ENCODE measurements at regions not wholly inside any gene's neighbourhood (a gene's known extent, or its start where the extent isn't known, plus 50 kb on each side); places are given as distances from the start of the nearest gene placed in this dataset.

GRCh38 chr4:45030059-45030458 lies 303.7 kb upstream of the GNPDA2 start:
- Mint-ChIP-seq H3K27ac (no peak overlapping the region), H3K36me3 (ENCODE audit: low read depth) (no peaks in the 10 kb centered on the region), H3K9me3 (peaks cover 20% of the 10 kb centered on the region), H3K4me1 (ENCODE audit: low read depth) (no peaks in the 10 kb centered on the region), H3K4me3 (ENCODE audit: low read depth) (no peak overlapping the region), H3K27me3 (ENCODE audit: low read depth) (no peaks in the 10 kb centered on the region)
- no peak for DNase-seq (ENCODE audit: low spot score)
- intact Hi-C loops (cut with micrococcal nuclease), result no loop called here

DNA sequence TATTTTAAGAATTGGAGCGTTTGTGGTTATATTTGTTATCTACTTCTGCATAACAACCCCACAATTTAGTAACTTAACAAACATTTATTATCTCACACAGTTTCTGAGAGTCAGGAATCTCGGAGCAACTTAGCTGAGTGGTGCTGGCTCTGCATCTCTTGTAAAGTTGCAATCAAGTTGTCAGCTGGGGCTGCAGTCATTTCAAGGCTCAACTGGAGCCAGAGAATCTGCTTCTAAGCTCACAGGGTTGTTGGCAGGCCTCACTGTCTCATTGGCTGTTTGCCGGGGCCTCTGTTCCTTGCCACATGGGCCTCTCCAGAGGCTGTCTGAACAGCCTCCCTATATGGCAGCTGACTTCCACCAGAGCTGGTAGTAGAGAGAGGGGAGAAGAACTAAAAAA lies 281.2 kb upstream of the GNPDA2 start:
- Mint-ChIP-seq H3K27me3 (ENCODE audit: low read depth) (no peaks in the 10 kb centered on the region), H3K4me1 (ENCODE audit: low read depth) (no peaks in the 10 kb centered on the region), H3K4me3 (ENCODE audit: low read depth) (no peak overlapping the region), H3K27ac (no peak overlapping the region), H3K9me3 (peaks cover 7% of the 10 kb centered on the region), H3K36me3 (ENCODE audit: low read depth) (no peaks in the 10 kb centered on the region)
- intact Hi-C loops (cut with micrococcal nuclease), result no loop called here
- no peak for DNase-seq (ENCODE audit: low spot score)

DNA sequence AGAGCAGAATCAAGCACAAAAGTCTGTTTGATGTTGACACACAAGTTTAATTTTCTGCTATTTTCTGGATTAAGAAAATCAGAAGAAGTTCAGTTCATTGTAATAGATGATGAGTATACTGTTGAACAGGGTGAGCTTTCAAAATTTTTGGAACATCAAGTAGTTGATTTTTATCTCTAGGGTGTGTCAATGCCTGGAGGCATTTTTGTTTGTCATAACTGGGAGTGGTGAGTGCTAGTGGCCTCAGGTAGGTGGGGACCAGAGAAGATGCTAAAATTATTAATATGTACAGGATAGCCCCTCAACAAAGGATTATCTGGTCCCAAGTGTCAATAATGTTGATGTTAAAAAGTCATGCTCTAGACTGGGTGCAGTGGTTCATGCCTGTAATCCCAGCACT lies 279.7 kb upstream of the GNPDA2 start:
- DNase-seq (ENCODE audit: low spot score), result no peak
- Mint-ChIP-seq H3K4me1 (ENCODE audit: low read depth) (no peaks in the 10 kb centered on the region), H3K27me3 (ENCODE audit: low read depth) (no peaks in the 10 kb centered on the region), H3K9me3 (peaks cover 10% of the 10 kb centered on the region), H3K27ac (no peak overlapping the region), H3K4me3 (ENCODE audit: low read depth) (no peak overlapping the region), H3K36me3 (ENCODE audit: low read depth) (no peaks in the 10 kb centered on the region)
- intact Hi-C loops (cut with micrococcal nuclease), result no loop called here

GRCh38 chr4:45004847-45005565 lies 278.6 kb upstream of the GNPDA2 start:
- intact Hi-C loops (cut with micrococcal nuclease), result no loop called here
- no peaks in the 10 kb centered on the region for H3K27me3 Mint-ChIP-seq (ENCODE audit: low read depth)
- no peak overlapping the region for H3K4me3 Mint-ChIP-seq (ENCODE audit: low read depth)
- no peak for DNase-seq (ENCODE audit: low spot score)
- no peaks in the 10 kb centered on the region for H3K36me3 Mint-ChIP-seq (ENCODE audit: low read depth)
- H3K9me3 Mint-ChIP-seq, result peaks cover 10% of the 10 kb centered on the region
- H3K27ac Mint-ChIP-seq, result no peak overlapping the region
- no peaks in the 10 kb centered on the region for H3K4me1 Mint-ChIP-seq (ENCODE audit: low read depth)

DNA sequence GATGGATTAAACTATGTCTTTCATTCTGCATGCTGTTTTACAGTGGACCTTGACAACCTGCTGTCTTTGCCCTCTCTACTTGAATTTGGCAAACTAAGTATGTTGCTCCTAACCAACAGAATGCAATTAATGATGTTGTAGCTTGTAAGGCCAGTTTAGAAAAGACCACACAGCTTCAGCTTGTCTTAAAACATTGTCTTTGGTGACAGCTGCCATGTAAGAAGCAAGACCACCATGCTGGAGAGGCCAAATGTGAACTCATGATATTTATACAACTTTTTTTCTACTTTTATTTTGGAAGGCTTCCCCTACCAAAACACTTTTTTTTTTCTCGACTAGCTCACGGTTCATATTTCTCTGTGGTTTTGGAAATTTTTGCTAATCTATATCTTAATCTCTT lies 278.0 kb upstream of the GNPDA2 start:
- no peaks in the 10 kb centered on the region for H3K36me3 Mint-ChIP-seq (ENCODE audit: low read depth)
- H3K4me1 Mint-ChIP-seq (ENCODE audit: low read depth), result no peaks in the 10 kb centered on the region
- intact Hi-C loops (cut with micrococcal nuclease), result no loop called here
- no peaks in the 10 kb centered on the region for H3K27me3 Mint-ChIP-seq (ENCODE audit: low read depth)
- DNase-seq (ENCODE audit: low spot score), result no peak
- no peak overlapping the region for H3K4me3 Mint-ChIP-seq (ENCODE audit: low read depth)
- H3K9me3 Mint-ChIP-seq, result peaks cover 10% of the 10 kb centered on the region
- H3K27ac Mint-ChIP-seq, result no peak overlapping the region

DNA sequence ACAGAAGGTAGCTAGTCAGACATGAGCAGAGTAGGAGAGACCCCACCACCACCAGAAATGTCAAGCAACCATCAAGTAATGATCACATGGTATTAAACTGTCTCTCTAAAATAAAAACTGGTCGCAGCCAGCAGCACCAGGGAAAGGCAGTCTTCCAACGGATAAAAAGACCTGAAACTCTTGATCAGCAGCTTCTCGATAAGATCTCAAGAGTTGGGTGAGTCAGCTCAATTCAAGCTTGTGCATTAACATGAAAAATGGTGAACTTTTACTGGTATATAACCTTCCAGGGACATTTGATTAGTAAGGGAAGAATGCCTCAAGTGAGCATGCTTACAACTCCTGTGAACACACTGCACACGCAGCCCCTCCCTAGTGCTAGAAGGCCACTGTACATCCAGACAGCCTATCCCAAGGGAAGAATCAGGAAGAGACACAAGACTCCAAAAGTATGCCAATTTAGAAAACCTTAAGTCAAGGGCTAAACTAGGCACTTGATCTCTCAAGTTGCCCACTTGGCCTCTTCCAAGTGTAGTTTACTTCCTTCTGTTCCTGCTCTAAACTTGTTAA lies 270.0 kb upstream of the GNPDA2 start:
- intact Hi-C loops (cut with micrococcal nuclease), result no loop called here
- Mint-ChIP-seq H3K9me3 (peaks cover 10% of the 10 kb centered on the region), H3K36me3 (ENCODE audit: low read depth) (no peaks in the 10 kb centered on the region), H3K27me3 (ENCODE audit: low read depth) (no peaks in the 10 kb centered on the region), H3K4me1 (ENCODE audit: low read depth) (no peaks in the 10 kb centered on the region), H3K4me3 (ENCODE audit: low read depth) (no peak overlapping the region), H3K27ac (no peak overlapping the region)
- no peak for DNase-seq (ENCODE audit: low spot score)

DNA sequence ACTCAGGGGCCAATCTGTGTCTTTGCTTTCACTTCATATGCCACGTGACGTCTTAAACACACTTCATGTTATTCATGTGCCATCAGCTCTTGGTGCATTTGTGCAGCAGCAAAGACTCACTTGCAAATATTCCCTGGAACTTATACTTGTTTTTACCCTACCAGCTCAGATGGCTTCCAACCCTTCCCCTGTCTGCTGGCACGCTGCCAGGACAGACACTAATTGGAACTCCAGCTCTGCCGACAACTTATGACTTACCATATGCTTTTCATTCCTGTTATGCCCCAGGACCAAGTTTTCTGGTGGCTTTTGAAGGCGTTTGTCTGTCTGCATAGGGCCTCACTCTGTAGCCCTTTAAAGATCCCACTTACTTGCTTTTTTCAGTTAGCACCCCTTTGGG lies 261.7 kb upstream of the GNPDA2 start:
- H3K9me3 Mint-ChIP-seq, result peaks cover 14% of the 10 kb centered on the region
- H3K36me3 Mint-ChIP-seq (ENCODE audit: low read depth), result no peaks in the 10 kb centered on the region
- no peaks in the 10 kb centered on the region for H3K4me1 Mint-ChIP-seq (ENCODE audit: low read depth)
- no peak overlapping the region for H3K27ac Mint-ChIP-seq
- no peaks in the 10 kb centered on the region for H3K27me3 Mint-ChIP-seq (ENCODE audit: low read depth)
- intact Hi-C loops (cut with micrococcal nuclease), result no loop called here
- no peak for DNase-seq (ENCODE audit: low spot score)
- no peak overlapping the region for H3K4me3 Mint-ChIP-seq (ENCODE audit: low read depth)

GRCh38 chr4:44985938-44986337 lies 259.6 kb upstream of the GNPDA2 start:
- Mint-ChIP-seq H3K36me3 (ENCODE audit: low read depth) (no peaks in the 10 kb centered on the region), H3K27me3 (ENCODE audit: low read depth) (no peaks in the 10 kb centered on the region), H3K4me3 (ENCODE audit: low read depth) (no peak overlapping the region), H3K9me3 (peaks cover 12% of the 10 kb centered on the region), H3K27ac (no peak overlapping the region), H3K4me1 (ENCODE audit: low read depth) (no peaks in the 10 kb centered on the region)
- intact Hi-C loops (cut with micrococcal nuclease), result no loop called here
- DNase-seq (ENCODE audit: low spot score), result no peak

GRCh38 chr4:44985152-44985551 lies 258.8 kb upstream of the GNPDA2 start:
- H3K27ac Mint-ChIP-seq, result no peak overlapping the region
- H3K36me3 Mint-ChIP-seq (ENCODE audit: low read depth), result no peaks in the 10 kb centered on the region
- intact Hi-C loops (cut with micrococcal nuclease), result no loop called here
- no peaks in the 10 kb centered on the region for H3K4me1 Mint-ChIP-seq (ENCODE audit: low read depth)
- H3K27me3 Mint-ChIP-seq (ENCODE audit: low read depth), result no peaks in the 10 kb centered on the region
- H3K9me3 Mint-ChIP-seq, result peaks cover 13% of the 10 kb centered on the region
- no peak overlapping the region for H3K4me3 Mint-ChIP-seq (ENCODE audit: low read depth)
- DNase-seq (ENCODE audit: low spot score), result no peak

- intact Hi-C loops (cut with micrococcal nuclease), result no loop called here
- H3K9me3 Mint-ChIP-seq, result peaks cover 13% of the 10 kb centered on the region
- H3K36me3 Mint-ChIP-seq (ENCODE audit: low read depth), result no peaks in the 10 kb centered on the region
- no peak overlapping the region for H3K27ac Mint-ChIP-seq
- no peak for DNase-seq (ENCODE audit: low spot score)
- no peaks in the 10 kb centered on the region for H3K4me1 Mint-ChIP-seq (ENCODE audit: low read depth)
- no peaks in the 10 kb centered on the region for H3K27me3 Mint-ChIP-seq (ENCODE audit: low read depth)
- no peak overlapping the region for H3K4me3 Mint-ChIP-seq (ENCODE audit: low read depth)
Observed at GRCh38 chr4:44984083-44984482, 257.7 kb upstream of the GNPDA2 start.

DNA sequence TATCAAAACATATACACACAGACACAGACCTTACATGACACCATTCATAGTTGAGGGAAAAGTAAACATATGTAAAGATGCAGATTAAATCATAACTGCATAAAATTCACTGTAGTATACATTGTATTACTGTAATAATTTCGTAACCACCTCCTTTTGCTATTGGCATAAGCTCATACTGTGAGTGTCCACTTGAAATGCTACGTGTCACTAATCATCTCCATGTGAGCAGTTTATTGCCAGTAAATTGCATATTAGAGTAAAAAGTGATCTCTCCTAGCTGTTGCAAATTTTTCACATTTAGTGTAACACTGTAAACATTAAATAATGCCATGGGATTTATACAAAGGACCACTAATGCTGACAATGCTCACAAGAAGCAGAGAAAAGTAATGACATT lies 256.7 kb upstream of the GNPDA2 start:
- Mint-ChIP-seq H3K4me3 (ENCODE audit: low read depth) (no peak overlapping the region), H3K36me3 (ENCODE audit: low read depth) (no peaks in the 10 kb centered on the region), H3K27me3 (ENCODE audit: low read depth) (no peaks in the 10 kb centered on the region), H3K4me1 (ENCODE audit: low read depth) (no peaks in the 10 kb centered on the region), H3K9me3 (peaks cover 6% of the 10 kb centered on the region), H3K27ac (no peak overlapping the region)
- intact Hi-C loops (cut with micrococcal nuclease), result no loop called here
- no peak for DNase-seq (ENCODE audit: low spot score)

DNA sequence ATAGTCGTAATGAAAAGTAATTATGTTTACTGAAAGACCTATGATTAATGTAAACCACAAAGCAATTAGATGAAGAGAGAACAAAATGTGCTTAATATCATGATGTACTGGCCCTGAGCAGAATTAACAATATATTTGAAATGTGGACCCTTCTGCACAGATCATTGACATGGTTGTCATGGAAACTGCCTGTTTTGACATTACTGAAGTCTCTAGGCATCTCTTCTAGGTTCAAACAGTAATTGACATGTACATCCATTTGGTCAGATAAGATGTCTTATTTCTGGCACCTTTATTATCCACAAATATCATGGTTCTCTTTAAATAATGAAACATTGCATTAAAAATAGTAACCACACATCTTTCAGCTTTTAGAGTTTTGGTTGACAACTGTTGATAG lies 251.7 kb upstream of the GNPDA2 start:
- Mint-ChIP-seq H3K36me3 (ENCODE audit: low read depth) (no peaks in the 10 kb centered on the region), H3K9me3 (peaks cover 7% of the 10 kb centered on the region), H3K27me3 (ENCODE audit: low read depth) (no peaks in the 10 kb centered on the region), H3K4me1 (ENCODE audit: low read depth) (no peaks in the 10 kb centered on the region), H3K27ac (no peak overlapping the region), H3K4me3 (ENCODE audit: low read depth) (no peak overlapping the region)
- no peak for DNase-seq (ENCODE audit: low spot score)
- intact Hi-C loops (cut with micrococcal nuclease), result no loop called here

DNA sequence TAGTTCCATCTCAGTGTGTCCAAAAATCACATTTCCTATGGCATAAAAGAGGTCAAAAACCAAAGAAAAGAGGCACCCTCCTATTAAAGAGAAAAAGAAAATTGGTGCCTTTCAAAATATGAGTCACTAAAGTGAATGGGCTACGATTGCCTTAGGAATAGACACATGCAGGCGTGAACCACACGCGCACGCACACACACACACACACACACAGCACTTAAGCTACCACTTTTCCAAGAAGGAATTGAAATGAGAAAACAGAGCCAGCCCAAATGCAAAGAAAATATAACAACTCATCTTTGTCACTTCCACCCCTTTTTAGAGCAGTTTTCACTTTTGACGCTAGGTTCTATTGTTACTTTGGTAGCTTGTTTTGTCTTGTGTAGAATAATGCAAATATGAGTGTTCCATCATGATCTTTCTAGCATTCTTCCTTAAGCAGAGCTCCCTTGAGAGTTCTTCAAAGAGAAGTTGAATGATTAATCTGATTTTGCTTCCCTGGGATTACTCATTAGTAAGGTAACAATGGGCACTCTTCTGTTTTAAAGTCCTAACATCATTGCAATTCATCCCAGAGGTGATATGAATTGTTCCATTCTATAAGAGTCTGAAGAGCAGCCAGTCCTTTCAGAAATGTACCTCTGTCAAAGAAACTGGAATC lies 239.2 kb upstream of the GNPDA2 start:
- H3K27ac Mint-ChIP-seq, result no peak overlapping the region
- no peaks in the 10 kb centered on the region for H3K27me3 Mint-ChIP-seq (ENCODE audit: low read depth)
- DNase-seq (ENCODE audit: low spot score), result no peak
- no peak overlapping the region for H3K4me3 Mint-ChIP-seq (ENCODE audit: low read depth)
- peaks cover 24% of the 10 kb centered on the region for H3K9me3 Mint-ChIP-seq
- no peaks in the 10 kb centered on the region for H3K36me3 Mint-ChIP-seq (ENCODE audit: low read depth)
- intact Hi-C loops (cut with micrococcal nuclease), result no loop called here
- H3K4me1 Mint-ChIP-seq (ENCODE audit: low read depth), result no peaks in the 10 kb centered on the region

Measured in activated T-helper 2 cell treated with anti-CD3 and anti-CD28 coated beads, Interferon-gamma antibody, Interleukin-2, Interleukin-4, amounts not matched to agents 10 μg/mL and 5 μg/mL and 100 μg/mL, durations not matched to agents 14 hours and 24 hours and 36 hours (primary cell).